ENCODE measurements at regions not wholly inside any gene's neighbourhood (a gene's known extent, or its start where the extent isn't known, plus 50 kb on each side); places are given as distances from the start of the nearest gene placed in this dataset.

DNA sequence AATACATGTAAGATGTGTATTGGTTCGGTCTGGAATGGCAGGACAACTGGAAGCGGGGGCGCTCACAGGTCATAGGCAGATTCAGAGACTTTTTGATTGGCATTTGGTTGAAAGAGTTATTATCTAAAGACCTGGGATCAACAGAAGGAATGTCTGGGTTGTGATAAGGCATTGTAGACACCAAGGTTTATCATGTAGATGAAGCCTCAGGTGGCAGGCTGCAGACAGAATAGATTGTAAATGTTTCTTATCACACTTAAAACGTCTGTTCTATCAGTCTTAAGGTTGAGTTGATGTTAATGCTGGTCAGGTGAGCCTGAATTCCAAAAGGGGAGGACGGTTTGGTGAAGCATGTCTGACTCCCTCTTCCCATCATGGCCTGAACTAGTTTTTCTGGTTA is 295.9 kb upstream of the PROK2 start:
- Histone ChIP-seq H3K4me3 (ENCODE audit: low read length) (no peak overlapping the region), H3K79me2 (ENCODE audit: low read length) (no peaks in the 10 kb centered on the region), H3K36me3 (replicated peaks; ENCODE audit: insufficient read depth, low read length) (no peaks in the 10 kb centered on the region), H3K9me3 (replicated peaks; ENCODE audit: insufficient read depth, low read length) (no peaks in the 10 kb centered on the region), H3K27me3 (replicated peaks; ENCODE audit: insufficient read depth, low read length) (no peaks in the 10 kb centered on the region), H4K20me1 (ENCODE audit: insufficient read depth, low read length) (no peaks in the 10 kb centered on the region), H3K9ac (ENCODE audit: low read length) (no peak overlapping the region), H3K27ac (ENCODE audit: low read length) (no peak overlapping the region), H3F3A (ENCODE audit: insufficient read depth, low read length) (peaks cover 25% of the 10 kb centered on the region), H3K4me1 (ENCODE audit: low read length) (peaks cover 48% of the 10 kb centered on the region), H2AFZ (ENCODE audit: low read length) (no peak overlapping the region), H3K4me2 (ENCODE audit: low read depth, low read length) (no peak overlapping the region), H3K9me2 (replicated peaks; ENCODE audit: insufficient read depth, low read length) (no peaks in the 10 kb centered on the region)
- no peak for DNase-seq
- no peak for TF ChIP-seq EZH2 (optimal IDR thresholded peaks at IDR 0.05; ENCODE audit: low read depth, low read length)
- no peak for TF ChIP-seq EZH2phosphoT487 (IDR thresholded peaks at IDR 0.05; ENCODE audit: low read length)
- TF ChIP-seq, protein P1, sequence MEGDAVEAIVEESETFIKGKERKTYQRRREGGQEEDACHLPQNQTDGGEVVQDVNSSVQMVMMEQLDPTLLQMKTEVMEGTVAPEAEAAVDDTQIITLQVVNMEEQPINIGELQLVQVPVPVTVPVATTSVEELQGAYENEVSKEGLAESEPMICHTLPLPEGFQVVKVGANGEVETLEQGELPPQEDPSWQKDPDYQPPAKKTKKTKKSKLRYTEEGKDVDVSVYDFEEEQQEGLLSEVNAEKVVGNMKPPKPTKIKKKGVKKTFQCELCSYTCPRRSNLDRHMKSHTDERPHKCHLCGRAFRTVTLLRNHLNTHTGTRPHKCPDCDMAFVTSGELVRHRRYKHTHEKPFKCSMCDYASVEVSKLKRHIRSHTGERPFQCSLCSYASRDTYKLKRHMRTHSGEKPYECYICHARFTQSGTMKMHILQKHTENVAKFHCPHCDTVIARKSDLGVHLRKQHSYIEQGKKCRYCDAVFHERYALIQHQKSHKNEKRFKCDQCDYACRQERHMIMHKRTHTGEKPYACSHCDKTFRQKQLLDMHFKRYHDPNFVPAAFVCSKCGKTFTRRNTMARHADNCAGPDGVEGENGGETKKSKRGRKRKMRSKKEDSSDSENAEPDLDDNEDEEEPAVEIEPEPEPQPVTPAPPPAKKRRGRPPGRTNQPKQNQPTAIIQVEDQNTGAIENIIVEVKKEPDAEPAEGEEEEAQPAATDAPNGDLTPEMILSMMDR (IDR thresholded peaks at IDR 0.05; ENCODE audit: low read length), result no peak

GRCh38 chr3:72080095-72080494 is 295.1 kb upstream of the PROK2 start:
- no peak overlapping the region for H3K27ac ChIP-seq (ENCODE audit: low read length)
- H3K4me2 ChIP-seq (ENCODE audit: low read depth, low read length), result no peak overlapping the region
- no peaks in the 10 kb centered on the region for H3K36me3 ChIP-seq (replicated peaks; ENCODE audit: insufficient read depth, low read length)
- no peaks in the 10 kb centered on the region for H3K79me2 ChIP-seq (ENCODE audit: low read length)
- peaks cover 48% of the 10 kb centered on the region for H3K4me1 ChIP-seq (ENCODE audit: low read length)
- no peak overlapping the region for H3K4me3 ChIP-seq (ENCODE audit: low read length)
- H3K9me3 ChIP-seq (replicated peaks; ENCODE audit: insufficient read depth, low read length), result no peaks in the 10 kb centered on the region
- H4K20me1 ChIP-seq (ENCODE audit: insufficient read depth, low read length), result no peaks in the 10 kb centered on the region
- H3K9me2 ChIP-seq (replicated peaks; ENCODE audit: insufficient read depth, low read length), result no peaks in the 10 kb centered on the region
- H3K27me3 ChIP-seq (replicated peaks; ENCODE audit: insufficient read depth, low read length), result no peaks in the 10 kb centered on the region
- no peak for TF ChIP-seq EZH2phosphoT487 (IDR thresholded peaks at IDR 0.05; ENCODE audit: low read length)
- TF ChIP-seq, protein P1 (IDR thresholded peaks at IDR 0.05; ENCODE audit: low read length), result no peak
- no peak for DNase-seq
- no peak overlapping the region for H3K9ac ChIP-seq (ENCODE audit: low read length)
- peaks cover 25% of the 10 kb centered on the region for H3F3A ChIP-seq (ENCODE audit: insufficient read depth, low read length)
- H2AFZ ChIP-seq (ENCODE audit: low read length), result no peak overlapping the region

DNA sequence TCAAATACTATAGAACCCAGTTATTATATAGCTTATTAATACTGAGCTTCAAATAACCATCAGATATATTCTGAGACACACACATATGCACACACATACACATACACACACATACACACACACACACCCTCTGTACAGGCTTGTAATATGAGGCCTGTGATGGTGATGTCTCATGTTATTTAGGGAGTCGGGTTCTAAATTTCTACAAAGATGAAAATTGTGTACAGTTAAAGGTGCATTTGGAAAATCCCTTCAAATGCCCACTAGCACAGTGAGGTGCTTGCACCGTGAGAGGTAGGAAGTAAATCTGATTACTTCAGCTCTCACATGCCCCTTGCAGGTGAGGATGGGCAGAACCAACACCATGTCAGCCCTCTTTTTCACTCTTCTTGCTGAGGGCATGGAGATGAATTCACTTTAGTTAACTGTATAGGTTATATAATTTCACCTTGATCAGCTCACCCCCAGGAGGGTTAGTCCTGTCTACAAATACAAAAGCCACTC is 294.5 kb upstream of the PROK2 start:
- no peak overlapping the region for H3K4me3 ChIP-seq (ENCODE audit: low read length)
- H3K4me2 ChIP-seq (ENCODE audit: low read depth, low read length), result no peak overlapping the region
- no peak overlapping the region for H3K9ac ChIP-seq (ENCODE audit: low read length)
- H3K9me3 ChIP-seq (replicated peaks; ENCODE audit: insufficient read depth, low read length), result no peaks in the 10 kb centered on the region
- H4K20me1 ChIP-seq (ENCODE audit: insufficient read depth, low read length), result no peaks in the 10 kb centered on the region
- no peaks in the 10 kb centered on the region for H3K27me3 ChIP-seq (replicated peaks; ENCODE audit: insufficient read depth, low read length)
- H3K79me2 ChIP-seq (ENCODE audit: low read length), result no peaks in the 10 kb centered on the region
- H3K36me3 ChIP-seq (replicated peaks; ENCODE audit: insufficient read depth, low read length), result no peaks in the 10 kb centered on the region
- H3F3A ChIP-seq (ENCODE audit: insufficient read depth, low read length), result peaks cover 25% of the 10 kb centered on the region
- no peak overlapping the region for H2AFZ ChIP-seq (ENCODE audit: low read length)
- no peaks in the 10 kb centered on the region for H3K9me2 ChIP-seq (replicated peaks; ENCODE audit: insufficient read depth, low read length)
- TF ChIP-seq EZH2phosphoT487 (IDR thresholded peaks at IDR 0.05; ENCODE audit: low read length), result no peak
- TF ChIP-seq EZH2 (optimal IDR thresholded peaks at IDR 0.05; ENCODE audit: low read depth, low read length), result no peak
- TF ChIP-seq, protein P1 (IDR thresholded peaks at IDR 0.05; ENCODE audit: low read length), result peak; percentile 8; the same call in 1 of the 2 replicates
- DNase-seq, result peak; percentile 49
- H3K4me1 ChIP-seq (ENCODE audit: low read length), result peaks cover 48% of the 10 kb centered on the region
- H3K27ac ChIP-seq (ENCODE audit: low read length), result no peak overlapping the region
